Liver (tissue), 8 donors: ENCODE measurements at regions not wholly inside any gene's neighbourhood (a gene's known extent, or its start where the extent isn't known, plus 50 kb on each side); places are given as distances from the start of the nearest gene placed in this dataset.
"Not testable (repeated sequence)": the region's sequence is repeated elsewhere in the genome, so short reads cannot be mapped to it uniquely, and the experiment has no call there.

Source experiments
- DNase-seq: peaks from one replicate; pipeline ENCODE4 v3.0.0-alpha.2; 2017; ENCODE audit warnings: low spot score
- H3K27ac ChIP-seq, 2 donors: one replicate each; pipeline ENCODE4 v1.7.0; 2013; ENCODE audit warnings: inconsistent platforms in 2 of 2, low read length in 2 of 2, control low read depth in 1 of 2, low read depth in 1 of 2, mild to moderate bottlenecking in 1 of 2
- H3K27me3 ChIP-seq, 4 donors: one replicate each; pipeline versions ENCODE4 v1.6.1 to v1.7.0; 2013; ENCODE audit warnings: low read length in 3 of 4, inconsistent platforms in 1 of 4, mild to moderate bottlenecking in 1 of 4, moderate library complexity in 1 of 4; ENCODE audit not compliant: control insufficient read depth in 4 of 4, insufficient read depth in 4 of 4
- H3K36me3 ChIP-seq, 4 donors: one replicate each; pipeline versions ENCODE4 v1.6.1 to v1.7.0; 2013; ENCODE audit warnings: low read length in 3 of 4, mild to moderate bottlenecking in 3 of 4, low read depth in 1 of 4, moderate library complexity in 1 of 4; ENCODE audit not compliant: control insufficient read depth in 4 of 4, insufficient read depth in 3 of 4
- H3K4me1 ChIP-seq, 4 donors: one replicate each; pipeline versions ENCODE4 v1.6.1 to v1.7.0; 2013; ENCODE audit warnings: low read length in 3 of 4, mild to moderate bottlenecking in 3 of 4, moderate library complexity in 1 of 4; ENCODE audit not compliant: control insufficient read depth in 4 of 4, insufficient read depth in 4 of 4
- H3K4me3 ChIP-seq, 3 donors: one replicate each; pipeline versions ENCODE4 v1.6.1 to v1.7.0; 2013; ENCODE audit warnings: low read length in 3 of 3, control low read depth in 1 of 3, low read depth in 1 of 3, mild to moderate bottlenecking in 1 of 3
- H3K9ac ChIP-seq, 2 donors: one replicate each; pipeline ENCODE4 v1.7.0; 2013; ENCODE audit warnings: low read length in 2 of 2, mild to moderate bottlenecking in 2 of 2, moderate library complexity in 2 of 2, control low read depth in 1 of 2, low read depth in 1 of 2
- H3K9me3 ChIP-seq, 4 donors: one replicate each; pipeline versions ENCODE4 v1.6.1 to v1.7.0; 2013; ENCODE audit warnings: low read length in 3 of 4; ENCODE audit not compliant: control insufficient read depth in 4 of 4
- EGR1 ChIP-seq, 2 donors: IDR thresholded peaks; 2 replicates each; pipeline ENCODE4 v1.6.1; 2016 to 2018; ENCODE audit warnings: antibody characterized with exemption in 2 of 2, low read depth in 2 of 2
- FOXA1 ChIP-seq: IDR thresholded peaks from 2 replicates; pipeline ENCODE4 v1.6.1; 2016; ENCODE audit warnings: antibody characterized with exemption
- FOXA2 ChIP-seq: IDR thresholded peaks from 2 replicates; pipeline ENCODE4 v1.6.1; 2016; ENCODE audit warnings: antibody characterized with exemption
- GABPA ChIP-seq, 2 donors: IDR thresholded peaks in 1 of 2; conservative IDR thresholded peaks in 1 of 2; 2 replicates each; pipeline ENCODE4 v1.6.1; 2016; ENCODE audit warnings: antibody characterized with exemption in 2 of 2, mild to moderate bottlenecking in 1 of 2, moderate library complexity in 1 of 2
- HNF4A ChIP-seq, 2 donors: conservative IDR thresholded peaks; 2 replicates each; pipeline ENCODE4 v1.6.1; 2016; ENCODE audit warnings: antibody characterized with exemption in 2 of 2, mild to moderate bottlenecking in 2 of 2
- HNF4G ChIP-seq: IDR thresholded peaks from 2 replicates; pipeline ENCODE4 v1.6.1; 2016; ENCODE audit warnings: antibody characterized with exemption
- JUND ChIP-seq, 2 donors: IDR thresholded peaks; 2 replicates each; pipeline ENCODE4 v1.6.1; 2016; ENCODE audit warnings: antibody characterized with exemption in 2 of 2
- NR2F2 ChIP-seq: IDR thresholded peaks from 2 replicates; pipeline ENCODE4 v1.6.1; 2016; ENCODE audit warnings: antibody characterized with exemption
- RAD21 ChIP-seq, 2 donors: IDR thresholded peaks; 2 replicates each; pipeline ENCODE4 v1.6.1; 2016; ENCODE audit warnings: antibody characterized with exemption in 2 of 2, mild to moderate bottlenecking in 2 of 2
- RXRA ChIP-seq, 2 donors: IDR thresholded peaks; 2 replicates each; pipeline ENCODE4 v1.6.1; 2017 to 2018; ENCODE audit warnings: antibody characterized with exemption in 2 of 2, mild to moderate bottlenecking in 1 of 2
- SP1 ChIP-seq: IDR thresholded peaks from 2 replicates; pipeline ENCODE4 v1.6.1; 2018; ENCODE audit warnings: antibody characterized with exemption, mild to moderate bottlenecking
- TAF1 ChIP-seq: conservative IDR thresholded peaks from 2 replicates; pipeline ENCODE4 v1.6.1; 2016; ENCODE audit warnings: antibody characterized with exemption, mild to moderate bottlenecking
- YY1 ChIP-seq: IDR thresholded peaks from 2 replicates; pipeline ENCODE4 v1.6.1; 2016; ENCODE audit warnings: antibody characterized with exemption, mild to moderate bottlenecking
- WGBS: extraction: QIAGEN DNeasy Blood & Tissue Kit; methylation state at CpG from one replicate; pipeline ENCODE4 v1.1.7; 2013; 5-methylcytosine and 5-hydroxymethylcytosine counted together
- TF ChIP-seq, protein P1 (sequence below): fragments of 150-350 bp; IDR thresholded peaks from 2 replicates; pipeline ENCODE4 v1.5.1; 2017; ENCODE audit warnings: improper control_type of control experiment, low read depth, low read length; ENCODE audit not compliant: missing input control
- TF ChIP-seq, protein P2 (sequence below): IDR thresholded peaks from 2 replicates; pipeline ENCODE4 v1.6.1; 2016; ENCODE audit warnings: antibody characterized with exemption
- TF ChIP-seq, protein P3 (sequence below): IDR thresholded peaks from 2 replicates; pipeline ENCODE4 v1.6.1; 2016; ENCODE audit warnings: antibody characterized with exemption
- TF ChIP-seq, protein P4 (sequence below): IDR thresholded peaks from 2 replicates; pipeline ENCODE4 v1.6.1; 2016; ENCODE audit warnings: antibody characterized with exemption
- donor health status: healthy.
- donor health status: healthy.
- donor health status: healthy.
- donor health status: healthy.
- donor health status: healthy.

DNA sequence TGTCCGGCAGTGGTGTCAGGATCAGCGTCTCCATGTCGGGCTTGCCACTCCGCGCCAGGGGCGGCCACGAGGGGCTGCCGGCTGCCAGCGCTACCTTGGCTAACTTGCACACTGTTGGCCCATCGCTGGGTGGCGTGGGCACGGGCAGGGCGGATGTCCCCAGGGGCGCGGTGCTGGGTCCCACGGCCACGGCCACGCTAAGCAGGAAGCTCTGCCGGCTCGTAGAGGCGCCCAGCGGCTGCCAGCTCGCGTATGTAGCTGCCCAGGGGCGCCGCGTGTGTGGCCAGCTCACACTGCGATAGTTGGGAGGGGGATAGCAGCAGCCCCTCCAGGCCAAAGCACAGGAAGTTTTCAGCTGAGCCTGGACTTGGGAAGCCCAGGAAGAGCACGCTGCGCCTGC lies 249.4 kb downstream of the ANKRD30B start (continued):
- TF ChIP-seq, protein P1, sequence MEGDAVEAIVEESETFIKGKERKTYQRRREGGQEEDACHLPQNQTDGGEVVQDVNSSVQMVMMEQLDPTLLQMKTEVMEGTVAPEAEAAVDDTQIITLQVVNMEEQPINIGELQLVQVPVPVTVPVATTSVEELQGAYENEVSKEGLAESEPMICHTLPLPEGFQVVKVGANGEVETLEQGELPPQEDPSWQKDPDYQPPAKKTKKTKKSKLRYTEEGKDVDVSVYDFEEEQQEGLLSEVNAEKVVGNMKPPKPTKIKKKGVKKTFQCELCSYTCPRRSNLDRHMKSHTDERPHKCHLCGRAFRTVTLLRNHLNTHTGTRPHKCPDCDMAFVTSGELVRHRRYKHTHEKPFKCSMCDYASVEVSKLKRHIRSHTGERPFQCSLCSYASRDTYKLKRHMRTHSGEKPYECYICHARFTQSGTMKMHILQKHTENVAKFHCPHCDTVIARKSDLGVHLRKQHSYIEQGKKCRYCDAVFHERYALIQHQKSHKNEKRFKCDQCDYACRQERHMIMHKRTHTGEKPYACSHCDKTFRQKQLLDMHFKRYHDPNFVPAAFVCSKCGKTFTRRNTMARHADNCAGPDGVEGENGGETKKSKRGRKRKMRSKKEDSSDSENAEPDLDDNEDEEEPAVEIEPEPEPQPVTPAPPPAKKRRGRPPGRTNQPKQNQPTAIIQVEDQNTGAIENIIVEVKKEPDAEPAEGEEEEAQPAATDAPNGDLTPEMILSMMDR = no peak
- TF ChIP-seq SP1 (no peak), YY1 (no peak), HNF4G (no peak), GABPA (IDR thresholded peaks at IDR 0.05 in 1 of 2, conservative IDR thresholded peaks at IDR 0.05 in 1 of 2) (no peak), EGR1 (IDR thresholded peaks at IDR 0.05; ENCODE audit: low read depth in 2 of 2) (no peak), HNF4A (conservative IDR thresholded peaks at IDR 0.05) (no peak), NR2F2 (no peak)

DNA sequence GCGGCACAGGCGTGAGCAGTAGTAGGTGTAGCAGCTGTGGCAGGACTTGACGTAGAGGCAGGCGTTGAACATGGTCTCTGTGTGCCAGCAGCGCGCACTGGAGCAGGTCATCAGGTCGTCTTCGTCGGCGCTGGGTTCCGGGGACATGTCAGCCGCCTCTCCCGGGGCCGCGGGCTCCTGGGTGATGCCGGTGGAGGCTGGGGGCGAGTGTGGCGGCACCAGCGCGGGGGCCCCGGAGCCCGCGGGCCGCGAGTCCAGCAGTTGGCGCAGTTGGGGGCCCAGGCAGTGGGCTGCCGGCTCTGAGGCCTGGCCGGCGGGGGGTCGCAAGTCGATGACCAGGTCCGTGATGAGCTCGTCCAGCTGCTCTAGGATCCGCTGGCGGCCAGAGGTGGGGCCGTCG lies 249.9 kb downstream of the ANKRD30B start:
- not testable (repeated sequence) for DNase-seq, H3K4me3 ChIP-seq, H3K4me1 ChIP-seq, H3K9me3 ChIP-seq, H3K36me3 ChIP-seq, H3K27ac ChIP-seq, H3K9ac ChIP-seq, H3K27me3 ChIP-seq
- WGBS = 94% methylated on average over 37 of the region's 37 CpGs

- not testable (repeated sequence) for H3K9me3 ChIP-seq, H3K4me3 ChIP-seq, H3K36me3 ChIP-seq, H3K27ac ChIP-seq, H3K4me1 ChIP-seq, H3K9ac ChIP-seq, H3K27me3 ChIP-seq, DNase-seq
- WGBS = 94% methylated on average over 62 of the region's 62 CpGs
Observed at GRCh38 chr18:14998360-14999042, 250.5 kb downstream of the ANKRD30B start.

GRCh38 chr18:14999085-14999975 lies 251.4 kb downstream of the ANKRD30B start:
- Histone ChIP-seq H3K27me3 (no peaks in the 10 kb centered on the region), H3K4me1 (no peaks in the 10 kb centered on the region), H3K27ac (no peak overlapping the region), H3K36me3 (no peaks in the 10 kb centered on the region), H3K4me3 (no peak overlapping the region), H3K9me3 (no peaks in the 10 kb centered on the region), H3K9ac (no peak overlapping the region)
- no peak for DNase-seq
- WGBS = 26% methylated on average over 105 of the region's 105 CpGs
- TF ChIP-seq YY1 (no peak), JUND (IDR thresholded peaks at IDR 0.05) (no peak), SP1 (no peak), TAF1 (no peak), RAD21 (IDR thresholded peaks at IDR 0.05) (no peak), FOXA1 (no peak), FOXA2 (no peak), GABPA (IDR thresholded peaks at IDR 0.05 in 1 of 2, conservative IDR thresholded peaks at IDR 0.05 in 1 of 2) (no peak), NR2F2 (no peak), EGR1 (IDR thresholded peaks at IDR 0.05; ENCODE audit: low read depth in 2 of 2) (no peak), RXRA (IDR thresholded peaks at IDR 0.05) (no peak), HNF4G (no peak)
- TF ChIP-seq, protein P2, sequence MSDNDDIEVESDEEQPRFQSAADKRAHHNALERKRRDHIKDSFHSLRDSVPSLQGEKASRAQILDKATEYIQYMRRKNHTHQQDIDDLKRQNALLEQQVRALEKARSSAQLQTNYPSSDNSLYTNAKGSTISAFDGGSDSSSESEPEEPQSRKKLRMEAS = no peak
- TF ChIP-seq, protein P3, sequence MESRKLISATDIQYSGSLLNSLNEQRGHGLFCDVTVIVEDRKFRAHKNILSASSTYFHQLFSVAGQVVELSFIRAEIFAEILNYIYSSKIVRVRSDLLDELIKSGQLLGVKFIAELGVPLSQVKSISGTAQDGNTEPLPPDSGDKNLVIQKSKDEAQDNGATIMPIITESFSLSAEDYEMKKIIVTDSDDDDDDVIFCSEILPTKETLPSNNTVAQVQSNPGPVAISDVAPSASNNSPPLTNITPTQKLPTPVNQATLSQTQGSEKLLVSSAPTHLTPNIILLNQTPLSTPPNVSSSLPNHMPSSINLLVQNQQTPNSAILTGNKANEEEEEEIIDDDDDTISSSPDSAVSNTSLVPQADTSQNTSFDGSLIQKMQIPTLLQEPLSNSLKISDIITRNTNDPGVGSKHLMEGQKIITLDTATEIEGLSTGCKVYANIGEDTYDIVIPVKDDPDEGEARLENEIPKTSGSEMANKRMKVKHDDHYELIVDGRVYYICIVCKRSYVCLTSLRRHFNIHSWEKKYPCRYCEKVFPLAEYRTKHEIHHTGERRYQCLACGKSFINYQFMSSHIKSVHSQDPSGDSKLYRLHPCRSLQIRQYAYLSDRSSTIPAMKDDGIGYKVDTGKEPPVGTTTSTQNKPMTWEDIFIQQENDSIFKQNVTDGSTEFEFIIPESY = no peak
- TF ChIP-seq, protein P4, sequence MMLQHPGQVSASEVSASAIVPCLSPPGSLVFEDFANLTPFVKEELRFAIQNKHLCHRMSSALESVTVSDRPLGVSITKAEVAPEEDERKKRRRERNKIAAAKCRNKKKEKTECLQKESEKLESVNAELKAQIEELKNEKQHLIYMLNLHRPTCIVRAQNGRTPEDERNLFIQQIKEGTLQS = no peak
- TF ChIP-seq, protein P1 = no peak
